ENCODE measurements at regions not wholly inside any gene's neighbourhood (a gene's known extent, or its start where the extent isn't known, plus 50 kb on each side); places are given as distances from the start of the nearest gene placed in this dataset.

GRCh38 chr1:236334893-236335545 lies 53.3 kb upstream of the ERO1B start:
- no peak for TF ChIP-seq CTCF (conservative IDR thresholded peaks at IDR 0.05; ENCODE audit: low read depth)
- H3K27ac ChIP-seq: no peak overlapping the region
- DNase-seq (ENCODE audit: low spot score): no peak
- ChIA-PET CTCF (no interaction called here), POLR2A (ENCODE audit: low non-redundant PET) (no interaction called here)

GRCh38 chr1:236332092-236332758 lies 50.5 kb upstream of the ERO1B start:
- CTCF ChIA-PET: no interaction called here
- DNase-seq (ENCODE audit: low spot score): no peak
- POLR2A ChIA-PET (ENCODE audit: low non-redundant PET): no interaction called here
- no peak for TF ChIP-seq CTCF (conservative IDR thresholded peaks at IDR 0.05; ENCODE audit: low read depth)
- no peak overlapping the region for H3K27ac ChIP-seq

Data from RWPE1 (cell line).